H1 (cell line): ENCODE measurements at regions not wholly inside any gene's neighbourhood (a gene's known extent, or its start where the extent isn't known, plus 50 kb on each side); places are given as distances from the start of the nearest gene placed in this dataset.

Experiments used
- CHD7 ChIP-seq: fragments of 300-600 bp; sonication (generic); IDR thresholded peaks from 2 replicates; pipeline ENCODE4 v1.7.1; 2012; ENCODE audit warnings: low read length, moderate library complexity, mild to moderate bottlenecking, inconsistent platforms; ENCODE audit not compliant: insufficient replicate concordance

- TF ChIP-seq CHD7 = no peak
Measured at GRCh38 chr9:118647331-118647730, 721.9 kb downstream of the BRINP1 start (continued).
